Central memory CD4-positive, alpha-beta T cell (primary cell): ENCODE measurements at regions not wholly inside any gene's neighbourhood (a gene's known extent, or its start where the extent isn't known, plus 50 kb on each side); places are given as distances from the start of the nearest gene placed in this dataset.

Experiments used
- DNase-seq: peaks from one replicate; pipeline ENCODE4 v3.0.0; 2022

- no peak for DNase-seq
Observed at GRCh38 chr20:60132162-60132826, 174.1 kb downstream of the CDH26 start.

- DNase-seq: no peak
Observed at GRCh38 chr20:60132827-60133670, 174.8 kb downstream of the CDH26 start.

- DNase-seq: no peak
Observed at GRCh38 chr20:60135276-60135675, 177.1 kb downstream of the CDH26 start.

GRCh38 chr20:60136645-60137401 is 178.6 kb downstream of the CDH26 start:
- no peak for DNase-seq

- DNase-seq: peak; percentile 20
Observed at GRCh38 chr20:60137657-60138245, 179.5 kb downstream of the CDH26 start.

- peak; percentile 44 for DNase-seq
Observed at GRCh38 chr20:60138256-60139220, 180.3 kb downstream of the CDH26 start.

- DNase-seq: no peak
Observed at GRCh38 chr20:60139663-60140446, 181.6 kb downstream of the CDH26 start.

- DNase-seq: no peak
Observed at GRCh38 chr20:60142587-60142986, 184.4 kb downstream of the CDH26 start.

GRCh38 chr20:60143261-60143842 is 185.1 kb downstream of the CDH26 start:
- no peak for DNase-seq

- no peak for DNase-seq
Observed at GRCh38 chr20:60144404-60144803, 186.2 kb downstream of the CDH26 start.

- DNase-seq: no peak
Observed at GRCh38 chr20:60144974-60145527, 186.8 kb downstream of the CDH26 start.

GRCh38 chr20:60147004-60147403 is 188.8 kb downstream of the CDH26 start:
- DNase-seq: no peak

GRCh38 chr20:60148885-60149284 is 190.7 kb downstream of the CDH26 start:
- DNase-seq: no peak

GRCh38 chr20:60152792-60153191 is 194.6 kb downstream of the CDH26 start:
- DNase-seq: no peak

GRCh38 chr20:60160451-60161145 is 202.4 kb downstream of the CDH26 start:
- no peak for DNase-seq

GRCh38 chr20:60167812-60168211 is 209.6 kb downstream of the CDH26 start:
- DNase-seq: no peak

GRCh38 chr20:60168963-60169362 is 210.7 kb downstream of the CDH26 start:
- no peak for DNase-seq

- DNase-seq: no peak
Observed at GRCh38 chr20:60170116-60170515, 211.9 kb downstream of the CDH26 start.

GRCh38 chr20:60171313-60171712 is 213.1 kb downstream of the CDH26 start:
- DNase-seq: no peak

GRCh38 chr20:60171738-60172137 is 213.5 kb downstream of the CDH26 start:
- DNase-seq: no peak
